Activated CD8-positive, alpha-beta T cell treated with anti-CD3 and anti-CD28 coated beads, Interleukin-2, amount 10 ng/mL, durations not matched to agents 7 days and 5 days (primary cell): ENCODE measurements at regions not wholly inside any gene's neighbourhood (a gene's known extent, or its start where the extent isn't known, plus 50 kb on each side); places are given as distances from the start of the nearest gene placed in this dataset.

Experiments used
- ATAC-seq: fragments of 150-1000 bp; cut with Tn5 transposase; one replicate; pipeline ENCODE4 v1.10.0; 2021; ENCODE audit warnings: moderate library complexity
- CTCF ChIA-PET: fragments of 350-600 bp; sonication (Branson Sonifier 250); formaldehyde crosslinking; loops from one replicate; lab custom pipeline; 2021; ENCODE audit warnings: antibody characterized with exemption; lab: Charles Lee
- POLR2A ChIA-PET: fragments of 350-600 bp; sonication (Branson Sonifier 250); formaldehyde crosslinking; loops from one replicate; lab custom pipeline; 2021; ENCODE audit warnings: antibody characterized with exemption; lab: Charles Lee
- DNase-seq: peaks from one replicate; pipeline ENCODE4 v3.0.0-alpha.2; 2020
- H3K27ac Mint-ChIP-seq: one replicate; pipeline ENCODE4 v1.8.0; 2021; ENCODE audit warnings: mild to moderate bottlenecking, mixed read lengths
- H3K27me3 Mint-ChIP-seq: one replicate; pipeline ENCODE4 v1.8.0; 2021; ENCODE audit warnings: low read depth, mixed read lengths
- H3K36me3 Mint-ChIP-seq: one replicate; pipeline ENCODE4 v1.8.0; 2021; ENCODE audit warnings: low read depth, mixed read lengths
- H3K4me1 Mint-ChIP-seq: one replicate; pipeline ENCODE4 v1.8.0; 2021; ENCODE audit warnings: low read depth, mixed read lengths
- H3K4me3 Mint-ChIP-seq: one replicate; pipeline ENCODE4 v1.8.0; 2021; ENCODE audit warnings: mild to moderate bottlenecking, mixed read lengths
- H3K9me3 Mint-ChIP-seq: one replicate; pipeline ENCODE4 v1.8.0; 2022; ENCODE audit warnings: mixed read lengths; ENCODE audit not compliant: insufficient read depth

GRCh38 chr2:71929482-71929772, 218.2 kb downstream of the CYP26B1 start:
- no peaks in the 10 kb centered on the region for H3K9me3 Mint-ChIP-seq
- no peak overlapping the region for H3K27ac Mint-ChIP-seq
- ChIA-PET POLR2A (no interaction called here), CTCF (no interaction called here)
- H3K4me1 Mint-ChIP-seq: no peaks in the 10 kb centered on the region
- no peaks in the 10 kb centered on the region for H3K36me3 Mint-ChIP-seq
- ATAC-seq (no peak), DNase-seq (no peak)
- no peaks in the 10 kb centered on the region for H3K27me3 Mint-ChIP-seq
- no peak overlapping the region for H3K4me3 Mint-ChIP-seq

GRCh38 chr2:71928734-71929481, 218.8 kb downstream of the CYP26B1 start:
- CTCF ChIA-PET: no interaction called here
- Mint-ChIP-seq H3K4me3 (no peak overlapping the region), H3K27me3 (no peaks in the 10 kb centered on the region), H3K27ac (no peak overlapping the region), H3K36me3 (no peaks in the 10 kb centered on the region), H3K4me1 (no peaks in the 10 kb centered on the region), H3K9me3 (no peaks in the 10 kb centered on the region)
- ATAC-seq (no peak), DNase-seq (peak; percentile 14)
- POLR2A ChIA-PET: no interaction called here

- H3K4me3 Mint-ChIP-seq: no peak overlapping the region
- POLR2A ChIA-PET: no interaction called here
- H3K4me1 Mint-ChIP-seq: no peaks in the 10 kb centered on the region
- ATAC-seq (no peak), DNase-seq (peak; percentile 16)
- H3K36me3 Mint-ChIP-seq: no peaks in the 10 kb centered on the region
- CTCF ChIA-PET: no interaction called here
- H3K27ac Mint-ChIP-seq: no peak overlapping the region
- no peaks in the 10 kb centered on the region for H3K27me3 Mint-ChIP-seq
- no peaks in the 10 kb centered on the region for H3K9me3 Mint-ChIP-seq
Measured at GRCh38 chr2:71927757-71928715, 219.6 kb downstream of the CYP26B1 start.

- peak; percentile 12 for DNase-seq
- H3K9me3 Mint-ChIP-seq: no peaks in the 10 kb centered on the region
Measured at GRCh38 chr2:71926876-71927756, 220.5 kb downstream of the CYP26B1 start.

GRCh38 chr2:71926089-71926447, 221.6 kb downstream of the CYP26B1 start:
- H3K36me3 Mint-ChIP-seq: no peaks in the 10 kb centered on the region
- no peaks in the 10 kb centered on the region for H3K9me3 Mint-ChIP-seq
- H3K4me3 Mint-ChIP-seq: no peak overlapping the region
- no peak overlapping the region for H3K27ac Mint-ChIP-seq
- DNase-seq (peak; percentile 11), ATAC-seq (no peak)
- CTCF ChIA-PET: interaction anchor here (1.1 to 1.2 kb wide), 2 partner anchors 17 to 654 kb away, joined by 3 to 4 read pairs; no protein-coding TSS in a partner anchor
- POLR2A ChIA-PET: no interaction called here
- H3K27me3 Mint-ChIP-seq: no peaks in the 10 kb centered on the region
- H3K4me1 Mint-ChIP-seq: no peaks in the 10 kb centered on the region

More at GRCh38 chr2:71926876-71927756, 220.5 kb downstream of the CYP26B1 start:
- ATAC-seq: no peak
- ChIA-PET CTCF (interaction anchor here (1.2 kb wide), 1 partner anchor 652 kb away, joined by 4 read pairs; no protein-coding TSS in a partner anchor), POLR2A (no interaction called here)
- no peaks in the 10 kb centered on the region for H3K4me1 Mint-ChIP-seq
- no peak overlapping the region for H3K4me3 Mint-ChIP-seq
- no peaks in the 10 kb centered on the region for H3K27me3 Mint-ChIP-seq
- H3K27ac Mint-ChIP-seq: no peak overlapping the region
- no peaks in the 10 kb centered on the region for H3K36me3 Mint-ChIP-seq

- ATAC-seq (no peak), DNase-seq (peak; percentile 11)
- ChIA-PET POLR2A (no interaction called here), CTCF (interaction anchor here (1.1 to 3.2 kb wide), 4 partner anchors 12 to 224 kb away, joined by 3 to 35 read pairs (median 4); partner anchors contain the start of gene CYP26B1)
- no peaks in the 10 kb centered on the region for H3K36me3 Mint-ChIP-seq
- no peak overlapping the region for H3K4me3 Mint-ChIP-seq
- no peaks in the 10 kb centered on the region for H3K9me3 Mint-ChIP-seq
- H3K27ac Mint-ChIP-seq: no peak overlapping the region
- H3K4me1 Mint-ChIP-seq: no peaks in the 10 kb centered on the region
- no peaks in the 10 kb centered on the region for H3K27me3 Mint-ChIP-seq
Measured at GRCh38 chr2:71925268-71926088, 222.2 kb downstream of the CYP26B1 start.

GRCh38 chr2:71923887-71924533, 223.7 kb downstream of the CYP26B1 start:
- peak; percentile 74 for ATAC-seq

GRCh38 chr2:71923143-71923525, 224.5 kb downstream of the CYP26B1 start:
- Mint-ChIP-seq H3K27ac (no peak overlapping the region), H3K9me3 (no peaks in the 10 kb centered on the region), H3K4me1 (no peaks in the 10 kb centered on the region), H3K36me3 (no peaks in the 10 kb centered on the region), H3K4me3 (no peak overlapping the region), H3K27me3 (peaks cover 3% of the 10 kb centered on the region)
- ATAC-seq (no peak), DNase-seq (peak; percentile 13)
- POLR2A ChIA-PET: no interaction called here
- CTCF ChIA-PET: interaction anchor here (0.5 to 3.2 kb wide), 12 partner anchors 14 to 683 kb away, joined by 3 to 35 read pairs (median 6); partner anchors contain the start of gene CYP26B1

More at GRCh38 chr2:71923887-71924533, 223.7 kb downstream of the CYP26B1 start:
- no peaks in the 10 kb centered on the region for H3K4me1 Mint-ChIP-seq
- H3K4me3 Mint-ChIP-seq: no peak overlapping the region
- no peak overlapping the region for H3K27ac Mint-ChIP-seq
- H3K27me3 Mint-ChIP-seq: no peaks in the 10 kb centered on the region
- POLR2A ChIA-PET: no interaction called here
- CTCF ChIA-PET: interaction anchor here (0.5 to 3.2 kb wide), 24 partner anchors 13 to 822 kb away, joined by 3 to 35 read pairs (median 4); partner anchors contain the start of gene CYP26B1
- H3K36me3 Mint-ChIP-seq: no peaks in the 10 kb centered on the region
- peak; percentile 70 for DNase-seq
- no peaks in the 10 kb centered on the region for H3K9me3 Mint-ChIP-seq

GRCh38 chr2:71922499-71923142, 225.0 kb downstream of the CYP26B1 start:
- Mint-ChIP-seq H3K27ac (no peak overlapping the region), H3K27me3 (peaks cover 3% of the 10 kb centered on the region), H3K4me1 (no peaks in the 10 kb centered on the region), H3K4me3 (no peak overlapping the region), H3K9me3 (no peaks in the 10 kb centered on the region), H3K36me3 (no peaks in the 10 kb centered on the region)
- DNase-seq (peak; percentile 8), ATAC-seq (no peak)
- ChIA-PET POLR2A (no interaction called here), CTCF (interaction anchor here (1.6 to 3.2 kb wide), 6 partner anchors 13 to 657 kb away, joined by 3 to 35 read pairs (median 14); partner anchors contain the start of gene CYP26B1)

GRCh38 chr2:71922091-71922490, 225.6 kb downstream of the CYP26B1 start:
- DNase-seq: no peak
- POLR2A ChIA-PET: no interaction called here

More at GRCh38 chr2:71922091-71922490, 225.6 kb downstream of the CYP26B1 start:
- H3K27ac Mint-ChIP-seq: no peak overlapping the region
- no peaks in the 10 kb centered on the region for H3K36me3 Mint-ChIP-seq
- H3K9me3 Mint-ChIP-seq: no peaks in the 10 kb centered on the region
- no peak overlapping the region for H3K4me3 Mint-ChIP-seq
- peaks cover 3% of the 10 kb centered on the region for H3K27me3 Mint-ChIP-seq
- no peaks in the 10 kb centered on the region for H3K4me1 Mint-ChIP-seq
- ATAC-seq: no peak
- CTCF ChIA-PET: interaction anchor here (2.3 to 3.2 kb wide), 3 partner anchors 15 to 657 kb away, joined by 16 to 35 read pairs (median 18); partner anchors contain the start of gene CYP26B1
